ENCODE measurements at regions not wholly inside any gene's neighbourhood (a gene's known extent, or its start where the extent isn't known, plus 50 kb on each side); places are given as distances from the start of the nearest gene placed in this dataset.

- in situ Hi-C loops (cut with HindIII; ENCODE audit: low sequenced_read_pairs) = no loop called here
- H3K4me3 ChIP-seq (ENCODE audit: low read depth, low read length) = no peak overlapping the region
- TF ChIP-seq, protein P1, sequence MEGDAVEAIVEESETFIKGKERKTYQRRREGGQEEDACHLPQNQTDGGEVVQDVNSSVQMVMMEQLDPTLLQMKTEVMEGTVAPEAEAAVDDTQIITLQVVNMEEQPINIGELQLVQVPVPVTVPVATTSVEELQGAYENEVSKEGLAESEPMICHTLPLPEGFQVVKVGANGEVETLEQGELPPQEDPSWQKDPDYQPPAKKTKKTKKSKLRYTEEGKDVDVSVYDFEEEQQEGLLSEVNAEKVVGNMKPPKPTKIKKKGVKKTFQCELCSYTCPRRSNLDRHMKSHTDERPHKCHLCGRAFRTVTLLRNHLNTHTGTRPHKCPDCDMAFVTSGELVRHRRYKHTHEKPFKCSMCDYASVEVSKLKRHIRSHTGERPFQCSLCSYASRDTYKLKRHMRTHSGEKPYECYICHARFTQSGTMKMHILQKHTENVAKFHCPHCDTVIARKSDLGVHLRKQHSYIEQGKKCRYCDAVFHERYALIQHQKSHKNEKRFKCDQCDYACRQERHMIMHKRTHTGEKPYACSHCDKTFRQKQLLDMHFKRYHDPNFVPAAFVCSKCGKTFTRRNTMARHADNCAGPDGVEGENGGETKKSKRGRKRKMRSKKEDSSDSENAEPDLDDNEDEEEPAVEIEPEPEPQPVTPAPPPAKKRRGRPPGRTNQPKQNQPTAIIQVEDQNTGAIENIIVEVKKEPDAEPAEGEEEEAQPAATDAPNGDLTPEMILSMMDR (IDR thresholded peaks at IDR 0.05; ENCODE audit: low read depth, low read length) = no peak
- DNase-seq (ENCODE audit: low read depth, low spot score) = no peak
These were observed 97.4 kb downstream of the FOXL3 start for GRCh38 chr7:387132-388022.

DNA sequence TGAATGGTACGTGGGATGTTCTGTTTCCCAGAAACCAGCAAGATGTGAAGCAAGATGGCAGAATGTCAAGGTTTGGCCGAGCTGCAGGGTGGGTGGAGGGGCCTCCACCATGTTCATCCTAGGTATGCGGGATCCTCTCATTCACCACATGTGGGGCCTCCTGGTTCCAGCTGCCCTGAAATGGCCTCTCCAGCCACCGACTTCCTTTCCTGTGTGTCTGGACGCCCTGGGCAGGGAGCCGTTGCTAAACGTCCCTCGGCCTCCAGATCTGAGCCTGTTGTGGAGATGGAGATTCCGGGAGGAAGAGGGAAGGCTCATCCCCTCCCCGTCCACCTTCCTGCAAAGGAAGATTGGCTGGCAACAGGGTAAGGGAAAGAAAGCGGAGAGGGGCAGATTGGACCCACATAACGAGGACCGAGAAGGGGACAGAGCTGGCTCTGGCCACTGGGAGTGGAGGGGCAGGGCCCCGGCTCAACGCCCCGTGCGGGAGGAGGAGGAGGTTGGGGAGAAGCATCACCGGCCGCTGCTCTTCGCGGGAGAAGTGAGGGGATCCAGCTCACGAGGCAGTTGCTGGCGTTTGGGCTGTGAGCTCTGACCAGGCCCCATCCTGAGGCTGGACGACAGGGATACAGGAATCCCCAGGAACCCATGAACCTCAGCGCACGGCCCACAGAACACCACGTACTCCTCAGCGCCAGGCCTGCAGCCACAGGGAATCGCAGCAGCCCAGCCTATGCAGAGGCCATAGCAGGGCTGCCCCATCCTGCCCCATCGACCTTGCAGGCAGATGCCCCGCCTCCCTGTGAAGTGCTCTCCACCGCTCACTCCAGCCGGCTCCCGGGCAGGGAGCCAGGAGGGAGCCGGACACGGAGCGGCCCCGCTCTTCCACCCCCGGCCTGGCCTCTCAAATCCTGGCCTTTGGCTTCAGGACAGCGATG is 98.3 kb downstream of the FOXL3 start:
- DNase-seq (ENCODE audit: low read depth, low spot score) = no peak
- in situ Hi-C loops (cut with HindIII; ENCODE audit: low sequenced_read_pairs) = no loop called here
- TF ChIP-seq, protein P1 (IDR thresholded peaks at IDR 0.05; ENCODE audit: low read depth, low read length) = no peak
- H3K4me3 ChIP-seq (ENCODE audit: low read depth, low read length) = no peak overlapping the region

GRCh38 chr7:388961-389701 is 99.2 kb downstream of the FOXL3 start:
- no peak overlapping the region for H3K4me3 ChIP-seq (ENCODE audit: low read depth, low read length)
- in situ Hi-C loops (cut with HindIII; ENCODE audit: low sequenced_read_pairs) = no loop called here
- DNase-seq (ENCODE audit: low read depth, low spot score) = no peak
- TF ChIP-seq, protein P1 (IDR thresholded peaks at IDR 0.05; ENCODE audit: low read depth, low read length) = no peak

- DNase-seq (ENCODE audit: low read depth, low spot score) = no peak
- TF ChIP-seq, protein P1 (IDR thresholded peaks at IDR 0.05; ENCODE audit: low read depth, low read length) = no peak
- no peak overlapping the region for H3K4me3 ChIP-seq (ENCODE audit: low read depth, low read length)
- in situ Hi-C loops (cut with HindIII; ENCODE audit: low sequenced_read_pairs) = no loop called here
These were observed 100.1 kb downstream of the FOXL3 start for GRCh38 chr7:389911-390601.

- no peak overlapping the region for H3K4me3 ChIP-seq (ENCODE audit: low read depth, low read length)
- DNase-seq (ENCODE audit: low read depth, low spot score) = no peak
- in situ Hi-C loops (cut with HindIII; ENCODE audit: low sequenced_read_pairs) = no loop called here
- TF ChIP-seq, protein P1 (IDR thresholded peaks at IDR 0.05; ENCODE audit: low read depth, low read length) = no peak
These were observed 100.9 kb downstream of the FOXL3 start for GRCh38 chr7:390761-391410.

Measured in astrocyte of the spinal cord (primary cell).